T-helper 2 cell treated with Interferon-gamma antibody and Interleukin-4, amounts not matched to agents 5 μg/mL and 100 μg/mL, for 36 hours (primary cell): ENCODE measurements at regions not wholly inside any gene's neighbourhood (a gene's known extent, or its start where the extent isn't known, plus 50 kb on each side); places are given as distances from the start of the nearest gene placed in this dataset.

Source experiments
- DNase-seq: peaks from one replicate; pipeline ENCODE4 v3.0.0; 2021; ENCODE audit warnings: low spot score
- H3K27ac Mint-ChIP-seq: one replicate; pipeline ENCODE4 v1.8.0; 2021; ENCODE audit warnings: mild to moderate bottlenecking, mixed read lengths
- H3K27me3 Mint-ChIP-seq: one replicate; pipeline ENCODE4 v1.8.0; 2021; ENCODE audit warnings: low read depth, mixed read lengths
- H3K36me3 Mint-ChIP-seq: one replicate; pipeline ENCODE4 v1.8.0; 2021; ENCODE audit warnings: low read depth, mixed read lengths
- H3K4me1 Mint-ChIP-seq: one replicate; pipeline ENCODE4 v1.8.0; 2021; ENCODE audit warnings: low read depth, mixed read lengths
- H3K4me3 Mint-ChIP-seq: one replicate; pipeline ENCODE4 v1.8.0; 2022; ENCODE audit warnings: mild to moderate bottlenecking, moderate library complexity, mixed read lengths
- H3K9me3 Mint-ChIP-seq: one replicate; pipeline ENCODE4 v1.8.0; 2021; ENCODE audit warnings: mixed read lengths

DNA sequence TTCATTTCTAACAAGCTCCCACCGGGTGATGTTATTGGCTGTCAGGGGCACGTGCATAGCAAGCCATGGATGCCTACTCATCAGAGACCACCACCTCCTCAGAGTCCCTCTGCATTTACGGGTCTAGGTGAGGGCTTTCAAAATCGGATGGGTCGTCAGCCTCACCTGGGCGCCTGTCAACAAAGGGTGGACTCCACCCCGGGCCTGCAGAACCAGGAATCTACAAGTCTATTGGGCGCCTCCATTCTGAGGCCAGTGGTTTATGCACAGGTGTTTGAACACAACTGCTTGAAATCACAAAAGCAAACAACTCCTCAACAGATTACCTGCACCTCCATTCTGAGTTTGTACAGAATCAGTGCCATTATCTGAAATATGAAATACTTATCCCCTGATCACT, 318.9 kb downstream of the PTTG2 start:
- no peak for DNase-seq
- no peaks in the 10 kb centered on the region for H3K36me3 Mint-ChIP-seq
- H3K27ac Mint-ChIP-seq = no peak overlapping the region
- peaks cover 4% of the 10 kb centered on the region for H3K27me3 Mint-ChIP-seq
- H3K9me3 Mint-ChIP-seq = no peaks in the 10 kb centered on the region
- no peak overlapping the region for H3K4me3 Mint-ChIP-seq
- H3K4me1 Mint-ChIP-seq = peaks cover under 1% of the 10 kb centered on the region

DNA sequence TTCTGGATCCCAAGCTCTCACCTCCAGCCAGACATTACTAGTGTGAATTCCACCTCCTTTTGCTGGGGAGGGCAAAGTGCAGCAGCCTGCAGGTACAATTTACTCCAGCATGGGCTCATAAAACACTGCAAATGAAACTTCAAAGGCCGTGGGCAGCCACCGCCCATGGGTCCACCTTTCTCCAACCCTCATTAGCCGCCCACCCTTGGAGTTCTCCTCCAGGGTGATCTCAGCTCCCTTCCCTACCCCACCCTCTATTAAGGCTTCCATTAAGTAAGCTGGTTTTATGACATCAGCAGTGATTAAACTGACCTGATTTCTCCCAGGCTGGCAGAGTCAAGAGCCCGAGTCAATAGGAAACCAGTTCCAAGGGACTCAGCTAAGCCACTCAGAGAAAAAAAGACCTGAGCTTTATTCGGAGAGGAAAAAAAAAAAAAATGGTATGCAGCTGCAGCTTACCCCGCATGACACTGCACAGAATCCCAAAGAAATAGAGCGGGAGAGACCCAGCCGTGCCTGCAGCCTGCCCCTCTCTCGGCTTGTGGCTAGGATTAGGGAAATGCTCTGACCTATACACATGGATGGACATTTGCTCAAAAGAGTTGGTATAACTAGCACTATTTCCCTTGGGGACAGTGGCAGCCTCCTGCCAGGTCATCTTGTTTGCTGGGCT, 319.6 kb downstream of the PTTG2 start:
- H3K4me1 Mint-ChIP-seq = peaks cover 3% of the 10 kb centered on the region
- no peak overlapping the region for H3K27ac Mint-ChIP-seq
- no peak overlapping the region for H3K4me3 Mint-ChIP-seq
- H3K27me3 Mint-ChIP-seq = peaks cover 4% of the 10 kb centered on the region
- no peaks in the 10 kb centered on the region for H3K36me3 Mint-ChIP-seq
- DNase-seq = no peak
- H3K9me3 Mint-ChIP-seq = no peaks in the 10 kb centered on the region

GRCh38 chr4:38280323-38280706, 320.1 kb downstream of the PTTG2 start:
- Mint-ChIP-seq H3K4me3 (no peak overlapping the region), H3K27me3 (peaks cover 6% of the 10 kb centered on the region), H3K36me3 (no peaks in the 10 kb centered on the region), H3K27ac (no peak overlapping the region), H3K9me3 (no peaks in the 10 kb centered on the region), H3K4me1 (peaks cover 3% of the 10 kb centered on the region)
- no peak for DNase-seq

DNA sequence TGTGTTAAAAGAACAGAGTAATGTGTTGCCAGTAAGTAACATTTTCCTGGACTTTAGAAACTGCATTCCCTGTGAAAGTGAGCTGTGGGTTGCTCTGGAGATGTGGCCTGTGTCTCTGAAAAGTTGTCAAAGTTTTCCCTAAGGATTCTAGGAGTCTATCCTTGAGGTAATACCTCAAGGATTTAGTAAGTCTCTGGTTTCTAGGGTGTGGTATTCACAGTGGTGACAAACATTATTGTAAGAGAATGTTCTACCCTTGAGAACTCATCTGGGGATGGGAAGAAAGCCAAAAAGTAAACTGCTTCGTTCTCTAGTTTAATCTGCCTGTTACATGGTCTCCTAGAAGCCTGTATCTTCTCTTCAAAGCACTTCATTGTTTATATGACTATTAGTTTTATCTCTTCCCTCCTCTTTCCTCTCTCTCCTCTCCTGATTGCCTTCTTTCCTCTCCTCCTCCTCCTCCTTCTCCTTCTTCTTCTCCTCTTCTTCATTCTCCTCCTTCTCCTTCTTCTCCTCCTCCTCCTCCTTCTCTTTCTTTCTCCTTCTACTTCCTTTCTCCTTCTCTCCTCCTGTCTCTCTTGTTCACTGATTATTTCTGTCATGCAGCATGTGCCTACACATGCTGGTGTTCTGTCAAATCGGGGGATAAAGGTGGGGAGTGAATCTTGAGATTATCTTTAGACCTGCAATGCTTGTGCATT, 321.3 kb downstream of the PTTG2 start:
- peaks cover 3% of the 10 kb centered on the region for H3K4me1 Mint-ChIP-seq
- peaks cover 7% of the 10 kb centered on the region for H3K27me3 Mint-ChIP-seq
- no peak overlapping the region for H3K4me3 Mint-ChIP-seq

GRCh38 chr4:38283724-38284123, 323.5 kb downstream of the PTTG2 start:
- Mint-ChIP-seq H3K4me1 (peaks cover 3% of the 10 kb centered on the region), H3K4me3 (no peak overlapping the region), H3K9me3 (no peaks in the 10 kb centered on the region), H3K27ac (no peak overlapping the region), H3K27me3 (peaks cover 10% of the 10 kb centered on the region), H3K36me3 (no peaks in the 10 kb centered on the region)
- DNase-seq = no peak

More for the DNA sequence above, 321.3 kb downstream of the PTTG2 start:
- no peak for DNase-seq
- Mint-ChIP-seq H3K36me3 (no peaks in the 10 kb centered on the region), H3K9me3 (no peaks in the 10 kb centered on the region), H3K27ac (no peak overlapping the region)

GRCh38 chr4:38284294-38285030, 324.3 kb downstream of the PTTG2 start:
- no peak overlapping the region for H3K4me3 Mint-ChIP-seq
- no peak for DNase-seq
- H3K9me3 Mint-ChIP-seq = no peaks in the 10 kb centered on the region
- H3K27ac Mint-ChIP-seq = no peak overlapping the region
- H3K27me3 Mint-ChIP-seq = peaks cover 10% of the 10 kb centered on the region
- no peaks in the 10 kb centered on the region for H3K36me3 Mint-ChIP-seq
- peaks cover 3% of the 10 kb centered on the region for H3K4me1 Mint-ChIP-seq

- Mint-ChIP-seq H3K27me3 (peaks cover 14% of the 10 kb centered on the region), H3K4me3 (no peak overlapping the region), H3K9me3 (no peaks in the 10 kb centered on the region), H3K4me1 (peaks cover 3% of the 10 kb centered on the region), H3K27ac (no peak overlapping the region), H3K36me3 (no peaks in the 10 kb centered on the region)
- DNase-seq = no peak
Measured at GRCh38 chr4:38287101-38287851, 327.1 kb downstream of the PTTG2 start.

- Mint-ChIP-seq H3K4me3 (no peak overlapping the region), H3K36me3 (no peaks in the 10 kb centered on the region), H3K9me3 (peaks cover 19% of the 10 kb centered on the region), H3K27me3 (peaks cover 17% of the 10 kb centered on the region), H3K4me1 (no peaks in the 10 kb centered on the region), H3K27ac (no peak overlapping the region)
- no peak for DNase-seq
Measured at GRCh38 chr4:38289553-38289952, 329.4 kb downstream of the PTTG2 start.

DNA sequence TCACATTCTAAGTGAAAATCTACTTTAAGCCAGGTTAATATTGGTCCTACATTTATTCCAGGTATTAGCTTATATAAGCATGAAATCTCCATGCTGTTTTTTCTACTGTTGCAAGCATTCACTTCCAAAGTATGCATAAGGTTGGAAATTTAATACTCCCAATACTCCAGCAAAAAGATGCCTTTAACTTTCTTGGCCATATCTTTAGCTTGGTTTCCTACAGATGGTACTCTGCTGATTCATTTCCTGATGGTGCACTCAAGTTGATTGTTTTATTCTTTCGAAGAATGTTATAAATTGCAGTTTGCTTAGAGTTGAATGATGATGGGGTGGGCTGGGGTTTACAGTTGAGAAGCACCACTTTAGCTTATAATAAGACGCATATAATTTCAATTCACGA, 330.2 kb downstream of the PTTG2 start:
- Mint-ChIP-seq H3K27me3 (peaks cover 14% of the 10 kb centered on the region), H3K9me3 (peaks cover 25% of the 10 kb centered on the region), H3K4me1 (no peaks in the 10 kb centered on the region), H3K4me3 (no peak overlapping the region), H3K36me3 (no peaks in the 10 kb centered on the region), H3K27ac (no peak overlapping the region)
- no peak for DNase-seq

GRCh38 chr4:38290914-38291313, 330.7 kb downstream of the PTTG2 start:
- H3K9me3 Mint-ChIP-seq = peaks cover 26% of the 10 kb centered on the region
- H3K4me1 Mint-ChIP-seq = no peaks in the 10 kb centered on the region
- peaks cover 15% of the 10 kb centered on the region for H3K27me3 Mint-ChIP-seq
- H3K27ac Mint-ChIP-seq = no peak overlapping the region
- DNase-seq = no peak
- no peak overlapping the region for H3K4me3 Mint-ChIP-seq
- H3K36me3 Mint-ChIP-seq = no peaks in the 10 kb centered on the region

GRCh38 chr4:38292529-38292928, 332.3 kb downstream of the PTTG2 start:
- H3K9me3 Mint-ChIP-seq = peaks cover 40% of the 10 kb centered on the region
- no peak overlapping the region for H3K4me3 Mint-ChIP-seq
- H3K36me3 Mint-ChIP-seq = peaks cover 1% of the 10 kb centered on the region
- peaks cover 20% of the 10 kb centered on the region for H3K27me3 Mint-ChIP-seq
- no peak overlapping the region for H3K27ac Mint-ChIP-seq
- H3K4me1 Mint-ChIP-seq = no peaks in the 10 kb centered on the region
- no peak for DNase-seq

DNA sequence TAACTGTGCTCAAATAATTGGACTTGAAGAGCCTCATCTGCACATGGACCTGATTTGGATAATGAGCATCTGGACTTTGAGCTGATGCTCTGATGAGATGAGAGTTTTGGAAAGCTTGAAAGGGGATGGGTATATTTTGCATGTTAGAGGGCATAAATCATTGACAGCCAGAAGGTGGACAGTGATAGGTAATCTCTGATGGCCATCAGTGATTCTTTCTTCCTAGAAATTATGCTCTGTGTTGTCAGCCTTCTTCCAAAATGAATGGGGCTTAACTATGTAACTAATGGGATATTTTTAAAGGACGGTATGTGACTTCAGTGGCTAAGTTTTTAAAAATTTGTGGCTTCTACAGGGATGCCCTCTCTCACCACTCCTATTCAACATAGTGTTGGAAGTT, 334.0 kb downstream of the PTTG2 start:
- DNase-seq = no peak
- no peak overlapping the region for H3K27ac Mint-ChIP-seq
- peaks cover 21% of the 10 kb centered on the region for H3K27me3 Mint-ChIP-seq
- no peak overlapping the region for H3K4me3 Mint-ChIP-seq
- H3K4me1 Mint-ChIP-seq = no peaks in the 10 kb centered on the region
- H3K36me3 Mint-ChIP-seq = peaks cover 5% of the 10 kb centered on the region
- H3K9me3 Mint-ChIP-seq = peaks cover 53% of the 10 kb centered on the region

DNA sequence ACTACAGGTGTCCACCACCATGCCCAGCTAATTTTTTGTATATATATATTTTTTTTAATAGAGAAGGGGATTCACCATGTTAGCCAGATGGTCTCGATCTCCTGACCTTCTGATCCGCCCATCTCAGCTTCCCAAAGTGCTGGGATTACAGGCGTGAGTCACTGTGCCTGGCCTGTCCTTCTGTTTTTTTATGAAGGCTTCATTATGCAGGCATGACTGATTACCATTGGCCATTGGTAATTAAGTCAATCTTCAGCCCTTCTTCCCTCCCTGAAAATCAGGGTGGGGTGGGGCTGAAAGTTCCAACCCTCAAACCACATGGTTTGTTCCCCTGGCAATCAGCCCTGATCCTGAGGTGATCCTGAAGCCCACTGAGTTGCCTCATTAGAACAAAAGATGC, 336.9 kb downstream of the PTTG2 start:
- Mint-ChIP-seq H3K36me3 (peaks cover 6% of the 10 kb centered on the region), H3K27me3 (peaks cover 20% of the 10 kb centered on the region), H3K4me3 (no peak overlapping the region), H3K4me1 (no peaks in the 10 kb centered on the region), H3K9me3 (peaks cover 77% of the 10 kb centered on the region), H3K27ac (no peak overlapping the region)
- DNase-seq = no peak
